ENCODE measurements at regions not wholly inside any gene's neighbourhood (a gene's known extent, or its start where the extent isn't known, plus 50 kb on each side); places are given as distances from the start of the nearest gene placed in this dataset.

- no peak for DNase-seq (ENCODE audit: extremely low spot score, unreplicated experiment)
- no peak overlapping the region for H3K27ac Mint-ChIP-seq (ENCODE audit: unreplicated experiment)
- H3K27me3 Mint-ChIP-seq (ENCODE audit: unreplicated experiment): peaks cover 11% of the 10 kb centered on the region
- H3K36me3 Mint-ChIP-seq (ENCODE audit: unreplicated experiment): no peaks in the 10 kb centered on the region
- H3K4me1 Mint-ChIP-seq (ENCODE audit: unreplicated experiment): no peaks in the 10 kb centered on the region
- no peak for TF ChIP-seq CTCF (IDR thresholded peaks at IDR 0.05)
- no peaks in the 10 kb centered on the region for H3K9me3 Mint-ChIP-seq (ENCODE audit: unreplicated experiment)
- H3K4me3 Mint-ChIP-seq (ENCODE audit: unreplicated experiment): no peak overlapping the region
Observed at GRCh38 chr7:7044806-7045205, 137.5 kb upstream of the C1GALT1 start.

- Mint-ChIP-seq H3K36me3 (ENCODE audit: unreplicated experiment) (no peaks in the 10 kb centered on the region), H3K4me1 (ENCODE audit: unreplicated experiment) (no peaks in the 10 kb centered on the region), H3K4me3 (ENCODE audit: unreplicated experiment) (no peak overlapping the region), H3K27me3 (ENCODE audit: unreplicated experiment) (peaks cover 22% of the 10 kb centered on the region), H3K9me3 (ENCODE audit: unreplicated experiment) (no peaks in the 10 kb centered on the region), H3K27ac (ENCODE audit: unreplicated experiment) (no peak overlapping the region)
- TF ChIP-seq CTCF (IDR thresholded peaks at IDR 0.05): no peak
- no peak for DNase-seq (ENCODE audit: extremely low spot score, unreplicated experiment)
Observed at GRCh38 chr7:7048213-7048612, 134.1 kb upstream of the C1GALT1 start.

GRCh38 chr7:7051206-7051877, 131.0 kb upstream of the C1GALT1 start:
- no peak for DNase-seq (ENCODE audit: extremely low spot score, unreplicated experiment)
- peaks cover 21% of the 10 kb centered on the region for H3K27me3 Mint-ChIP-seq (ENCODE audit: unreplicated experiment)
- H3K27ac Mint-ChIP-seq (ENCODE audit: unreplicated experiment): no peak overlapping the region

GRCh38 chr7:7054252-7054830, 128.0 kb upstream of the C1GALT1 start:
- H3K36me3 Mint-ChIP-seq (ENCODE audit: unreplicated experiment): no peaks in the 10 kb centered on the region
- no peaks in the 10 kb centered on the region for H3K4me1 Mint-ChIP-seq (ENCODE audit: unreplicated experiment)
- no peak for DNase-seq (ENCODE audit: extremely low spot score, unreplicated experiment)
- no peak for TF ChIP-seq CTCF (IDR thresholded peaks at IDR 0.05)
- H3K27ac Mint-ChIP-seq (ENCODE audit: unreplicated experiment): no peak overlapping the region
- peaks cover 12% of the 10 kb centered on the region for H3K27me3 Mint-ChIP-seq (ENCODE audit: unreplicated experiment)
- no peaks in the 10 kb centered on the region for H3K9me3 Mint-ChIP-seq (ENCODE audit: unreplicated experiment)
- H3K4me3 Mint-ChIP-seq (ENCODE audit: unreplicated experiment): no peak overlapping the region

More at GRCh38 chr7:7051206-7051877, 131.0 kb upstream of the C1GALT1 start:
- Mint-ChIP-seq H3K4me1 (ENCODE audit: unreplicated experiment) (no peaks in the 10 kb centered on the region), H3K9me3 (ENCODE audit: unreplicated experiment) (no peaks in the 10 kb centered on the region), H3K36me3 (ENCODE audit: unreplicated experiment) (no peaks in the 10 kb centered on the region), H3K4me3 (ENCODE audit: unreplicated experiment) (no peak overlapping the region)
- no peak for TF ChIP-seq CTCF (IDR thresholded peaks at IDR 0.05)

- Mint-ChIP-seq H3K9me3 (ENCODE audit: unreplicated experiment) (no peaks in the 10 kb centered on the region), H3K4me3 (ENCODE audit: unreplicated experiment) (no peak overlapping the region), H3K27ac (ENCODE audit: unreplicated experiment) (no peak overlapping the region), H3K36me3 (ENCODE audit: unreplicated experiment) (no peaks in the 10 kb centered on the region), H3K27me3 (ENCODE audit: unreplicated experiment) (no peaks in the 10 kb centered on the region), H3K4me1 (ENCODE audit: unreplicated experiment) (no peaks in the 10 kb centered on the region)
- no peak for DNase-seq (ENCODE audit: extremely low spot score, unreplicated experiment)
- TF ChIP-seq CTCF (IDR thresholded peaks at IDR 0.05): no peak
Observed at GRCh38 chr7:7060828-7061599, 121.3 kb upstream of the C1GALT1 start.

All from osteocyte (in vitro differentiated cells).